Osteoblast (primary cell): ENCODE measurements at regions not wholly inside any gene's neighbourhood (a gene's known extent, or its start where the extent isn't known, plus 50 kb on each side); places are given as distances from the start of the nearest gene placed in this dataset.

Experiments used
- DNase-seq: peaks from one replicate; pipeline ENCODE4 v3.0.0; 2011; ENCODE audit warnings: low spot score, mixed read lengths; ENCODE audit not compliant: insufficient read length; ENCODE audit errors: missing footprints
- H2AFZ ChIP-seq: 2 replicates; pipeline ENCODE4 v1.6.0; 2011; ENCODE audit warnings: mild to moderate bottlenecking, low read length
- H3K27ac ChIP-seq: 2 replicates; pipeline ENCODE4 v1.5.1; 2011; ENCODE audit warnings: mild to moderate bottlenecking, low read depth, low read length, moderate library complexity
- H3K27me3 ChIP-seq: 2 replicates; pipeline ENCODE4 v1.6.0; 2012; ENCODE audit warnings: mild to moderate bottlenecking, control low read depth, inconsistent platforms, low read length, moderate library complexity; ENCODE audit not compliant: insufficient read depth
- H3K36me3 ChIP-seq: 2 replicates; pipeline ENCODE4 v1.5.1; 2011; ENCODE audit warnings: mild to moderate bottlenecking, low read length, control low read depth, moderate library complexity; ENCODE audit not compliant: insufficient read depth
- H3K4me1 ChIP-seq: 2 replicates; pipeline ENCODE4 v1.5.1; 2011; ENCODE audit warnings: mild to moderate bottlenecking, low read length, control low read depth, moderate library complexity; ENCODE audit not compliant: insufficient read depth
- H3K4me2 ChIP-seq: 2 replicates; pipeline ENCODE4 v1.6.0; 2011; ENCODE audit warnings: mild to moderate bottlenecking, low read length; ENCODE audit not compliant: insufficient read depth
- H3K4me3 ChIP-seq: fragments of 200-600 bp; sonication (generic); 3 replicates; pipeline ENCODE4 v1.5.1; 2012; ENCODE audit warnings: mild to moderate bottlenecking, low read length, inconsistent platforms; ENCODE audit not compliant: insufficient read depth
- H3K79me2 ChIP-seq: 2 replicates; pipeline ENCODE4 v1.6.0; 2012; ENCODE audit warnings: mild to moderate bottlenecking, low read length, control low read depth, inconsistent platforms; ENCODE audit not compliant: insufficient read depth
- H3K9me3 ChIP-seq: 2 replicates; pipeline ENCODE4 v1.5.1; 2011; ENCODE audit warnings: low read depth, low read length, control low read depth
- H4K20me1 ChIP-seq: 2 replicates; pipeline ENCODE4 v1.6.0; 2012; ENCODE audit warnings: mild to moderate bottlenecking, low read length, control low read depth; ENCODE audit not compliant: insufficient read depth
- TF ChIP-seq, protein P1 (sequence below): IDR thresholded peaks from 2 replicates; pipeline ENCODE4 v1.5.1; 2011; ENCODE audit warnings: mild to moderate bottlenecking, low read depth, low read length, moderate library complexity; ENCODE audit errors: extremely low read depth

DNA sequence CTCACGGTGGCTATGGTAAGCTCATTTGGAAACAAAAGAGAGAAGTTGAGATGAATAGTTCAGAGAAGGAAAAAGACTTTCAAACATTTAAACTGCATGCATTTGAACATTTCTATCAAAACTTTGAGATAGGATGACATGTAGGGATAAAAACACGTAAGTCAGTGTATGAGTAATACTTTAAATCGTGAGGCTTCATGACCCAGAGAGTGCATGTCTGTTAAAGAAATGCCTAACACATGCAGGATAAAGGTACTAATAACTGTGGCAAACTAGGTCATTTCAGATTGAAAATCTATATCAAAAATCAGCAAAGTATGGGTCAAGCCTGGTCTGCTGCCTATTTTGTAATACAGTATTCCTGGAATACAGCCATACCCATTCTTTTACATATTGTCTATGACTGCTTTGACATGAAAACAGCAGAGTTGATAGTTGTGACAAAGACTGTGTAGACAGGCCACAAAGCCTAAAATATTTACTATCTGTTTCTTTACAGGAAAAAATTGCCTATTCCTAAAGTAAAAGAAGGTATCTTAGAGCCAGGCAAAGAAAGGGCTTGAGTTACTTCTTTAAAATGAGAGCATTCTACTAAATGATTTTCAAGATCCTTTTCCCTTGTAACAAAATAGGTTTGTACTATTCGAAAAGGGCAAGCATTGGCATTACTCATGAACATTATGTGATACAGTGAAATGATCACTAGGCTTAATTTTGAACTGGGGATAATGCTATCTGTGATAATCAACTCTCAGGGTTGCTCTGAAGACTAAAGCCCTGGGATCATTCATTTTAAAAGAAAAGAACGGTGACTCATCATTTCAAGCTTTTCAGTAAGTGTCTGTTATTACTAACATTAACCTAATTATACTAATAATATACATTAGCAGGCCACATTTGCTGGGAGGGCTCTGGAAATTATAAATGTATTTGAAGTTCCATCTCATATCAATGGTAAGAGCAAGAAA, 185.9 kb downstream of the CRPPA start:
- H3K79me2 ChIP-seq, result no peaks in the 10 kb centered on the region
- no peaks in the 10 kb centered on the region for H3K27me3 ChIP-seq
- TF ChIP-seq, protein P1, sequence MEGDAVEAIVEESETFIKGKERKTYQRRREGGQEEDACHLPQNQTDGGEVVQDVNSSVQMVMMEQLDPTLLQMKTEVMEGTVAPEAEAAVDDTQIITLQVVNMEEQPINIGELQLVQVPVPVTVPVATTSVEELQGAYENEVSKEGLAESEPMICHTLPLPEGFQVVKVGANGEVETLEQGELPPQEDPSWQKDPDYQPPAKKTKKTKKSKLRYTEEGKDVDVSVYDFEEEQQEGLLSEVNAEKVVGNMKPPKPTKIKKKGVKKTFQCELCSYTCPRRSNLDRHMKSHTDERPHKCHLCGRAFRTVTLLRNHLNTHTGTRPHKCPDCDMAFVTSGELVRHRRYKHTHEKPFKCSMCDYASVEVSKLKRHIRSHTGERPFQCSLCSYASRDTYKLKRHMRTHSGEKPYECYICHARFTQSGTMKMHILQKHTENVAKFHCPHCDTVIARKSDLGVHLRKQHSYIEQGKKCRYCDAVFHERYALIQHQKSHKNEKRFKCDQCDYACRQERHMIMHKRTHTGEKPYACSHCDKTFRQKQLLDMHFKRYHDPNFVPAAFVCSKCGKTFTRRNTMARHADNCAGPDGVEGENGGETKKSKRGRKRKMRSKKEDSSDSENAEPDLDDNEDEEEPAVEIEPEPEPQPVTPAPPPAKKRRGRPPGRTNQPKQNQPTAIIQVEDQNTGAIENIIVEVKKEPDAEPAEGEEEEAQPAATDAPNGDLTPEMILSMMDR, result no peak
- no peak overlapping the region for H3K4me2 ChIP-seq
- no peaks in the 10 kb centered on the region for H3K9me3 ChIP-seq
- no peaks in the 10 kb centered on the region for H4K20me1 ChIP-seq
- H3K4me3 ChIP-seq, result no peak overlapping the region
- H3K27ac ChIP-seq, result no peak overlapping the region
- no peaks in the 10 kb centered on the region for H3K36me3 ChIP-seq
- no peak for DNase-seq
- H3K4me1 ChIP-seq, result no peaks in the 10 kb centered on the region
- no peak overlapping the region for H2AFZ ChIP-seq

DNA sequence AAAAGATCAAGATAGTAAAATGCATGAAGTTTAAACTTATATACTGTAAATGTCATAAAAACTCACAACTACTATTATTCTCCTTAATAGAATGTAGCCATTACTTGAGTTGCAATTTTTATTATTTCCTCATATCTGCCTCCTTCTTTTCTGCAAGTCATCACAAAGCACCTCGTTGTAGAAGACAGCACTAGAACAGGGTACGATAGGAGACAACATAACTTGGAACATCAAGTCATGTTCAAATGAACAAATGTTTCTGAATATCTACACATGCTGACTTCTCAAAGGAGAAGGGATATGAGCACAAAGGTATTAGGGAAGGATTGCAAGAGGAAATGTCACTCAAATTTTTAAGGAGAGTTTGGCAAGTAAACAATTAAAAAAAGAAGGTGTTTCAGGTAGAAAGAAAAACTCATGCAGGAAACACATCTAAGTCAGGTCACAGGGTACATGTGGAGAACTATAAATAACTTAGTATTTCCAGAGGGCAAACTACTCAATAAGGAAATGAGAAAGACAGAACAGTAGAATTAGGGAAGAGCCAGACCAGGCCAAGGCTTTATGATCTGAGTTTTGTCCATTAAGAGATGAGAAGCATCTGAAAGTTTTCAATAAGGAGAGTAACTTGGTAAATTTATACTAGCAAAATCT, 186.7 kb downstream of the CRPPA start:
- H2AFZ ChIP-seq, result no peak overlapping the region

GRCh38 chr7:16233517-16233916, 187.8 kb downstream of the CRPPA start:
- H3K9me3 ChIP-seq, result no peaks in the 10 kb centered on the region
- H3K4me1 ChIP-seq, result no peaks in the 10 kb centered on the region
- H3K4me3 ChIP-seq, result no peak overlapping the region
- H3K79me2 ChIP-seq, result no peaks in the 10 kb centered on the region
- H3K4me2 ChIP-seq, result no peak overlapping the region
- H3K36me3 ChIP-seq, result no peaks in the 10 kb centered on the region
- no peaks in the 10 kb centered on the region for H4K20me1 ChIP-seq
- TF ChIP-seq, protein P1, result no peak
- no peak overlapping the region for H3K27ac ChIP-seq
- H3K27me3 ChIP-seq, result no peaks in the 10 kb centered on the region
- DNase-seq, result no peak
- no peak overlapping the region for H2AFZ ChIP-seq

More for the DNA sequence above, 186.7 kb downstream of the CRPPA start:
- no peaks in the 10 kb centered on the region for H3K9me3 ChIP-seq
- no peaks in the 10 kb centered on the region for H3K36me3 ChIP-seq
- H3K4me3 ChIP-seq, result no peak overlapping the region
- TF ChIP-seq, protein P1, result no peak
- DNase-seq, result no peak
- no peaks in the 10 kb centered on the region for H4K20me1 ChIP-seq
- no peak overlapping the region for H3K27ac ChIP-seq
- H3K4me1 ChIP-seq, result no peaks in the 10 kb centered on the region
- no peak overlapping the region for H3K4me2 ChIP-seq
- H3K79me2 ChIP-seq, result no peaks in the 10 kb centered on the region
- H3K27me3 ChIP-seq, result no peaks in the 10 kb centered on the region

GRCh38 chr7:16232273-16232672, 189.1 kb downstream of the CRPPA start:
- Histone ChIP-seq H2AFZ (no peak overlapping the region), H3K4me2 (no peak overlapping the region), H3K4me3 (no peak overlapping the region), H3K9me3 (no peaks in the 10 kb centered on the region), H4K20me1 (no peaks in the 10 kb centered on the region), H3K36me3 (no peaks in the 10 kb centered on the region), H3K27ac (no peak overlapping the region), H3K27me3 (no peaks in the 10 kb centered on the region), H3K4me1 (no peaks in the 10 kb centered on the region), H3K79me2 (no peaks in the 10 kb centered on the region)
- no peak for DNase-seq
- TF ChIP-seq, protein P1, result no peak
